K562 (cell line): ENCODE measurements at regions not wholly inside any gene's neighbourhood (a gene's known extent, or its start where the extent isn't known, plus 50 kb on each side); places are given as distances from the start of the nearest gene placed in this dataset.

Experiments used
- EZH2 ChIP-seq: IDR thresholded peaks from 2 replicates; pipeline ENCODE4 v1.6.1; 2012; ENCODE audit warnings: low read depth, mild to moderate bottlenecking, inconsistent platforms, low read length, borderline replicate concordance
- IRF9 ChIP-seq: fragments of 450-650 bp; IDR thresholded peaks from 2 replicates; pipeline ENCODE4 v1.6.1; 2016; ENCODE audit warnings: missing biosample characterization, missing genetic modification characterization
- KLF13 ChIP-seq: fragments of 450-650 bp; IDR thresholded peaks from 2 replicates; pipeline ENCODE4 v1.6.1; 2016; ENCODE audit warnings: missing genetic modification characterization, low read depth, mild to moderate bottlenecking, missing compliant biosample characterization, moderate library complexity, borderline replicate concordance
- PTBP1 ChIP-seq: fragments of 200-400 bp; formaldehyde crosslinking; IDR thresholded peaks from 2 replicates; pipeline ENCODE4 v1.6.1; 2017; ENCODE audit warnings: low read depth, low read length
- SMARCE1 ChIP-seq: fragments of 450-650 bp; IDR thresholded peaks from 2 replicates; pipeline ENCODE4 v1.7.1; 2016; ENCODE audit warnings: mild to moderate bottlenecking
- TAF15 ChIP-seq: fragments of 200-400 bp; formaldehyde crosslinking; IDR thresholded peaks from 2 replicates; pipeline ENCODE4 v1.6.1; 2017; ENCODE audit warnings: mild to moderate bottlenecking, low read depth, low read length, moderate library complexity
- TARDBP ChIP-seq: fragments of 450-650 bp; IDR thresholded peaks from 2 replicates; pipeline ENCODE4 v1.6.1; 2016
- ZBTB7A ChIP-seq: IDR thresholded peaks from 2 replicates; pipeline ENCODE4 v1.6.1; 2011; ENCODE audit warnings: low read depth, mild to moderate bottlenecking, low read length, moderate library complexity, borderline replicate concordance; ENCODE audit not compliant: control insufficient read depth
- ZNF12 ChIP-seq: sonication (generic); formaldehyde crosslinking; IDR thresholded peaks from 2 replicates; pipeline ENCODE4 v1.4.0; 2020; ENCODE audit warnings: mild to moderate bottlenecking, missing genetic modification reagents
- ZNF274 ChIP-seq: IDR thresholded peaks from 2 replicates; pipeline ENCODE4 v1.6.1; 2011; ENCODE audit warnings: low read depth, mild to moderate bottlenecking, low read length, moderate library complexity, borderline replicate concordance
- TF ChIP-seq, protein P1 (sequence below), 3 experiments: fragments of 200-800 bp in 1 of 3; fragments of 250-450 bp in 1 of 3; fragments of 450-650 bp in 1 of 3; sonication (Bioruptor Pico) in 1 of 3; sonication (Bioruptor generic) in 1 of 3; formaldehyde crosslinking in 1 of 3; IDR thresholded peaks; 2 replicates each; pipeline versions ENCODE4 v1.6.1 to v1.8.0; 2016 to 2022; ENCODE audit warnings: mild to moderate bottlenecking in 2 of 3, missing genetic modification characterization in 2 of 3, missing compliant biosample characterization in 1 of 3, moderate library complexity in 1 of 3
- TF ChIP-seq, protein P2 (sequence below), 2 experiments: fragments of 450-650 bp; formaldehyde crosslinking in 1 of 2; IDR thresholded peaks; 2 replicates each; pipeline versions ENCODE4 v1.4.0 to v1.6.1; 2014 to 2020; ENCODE audit warnings: mild to moderate bottlenecking in 2 of 2, borderline replicate concordance in 1 of 2, low read depth in 1 of 2

GRCh38 chr11:37632748-37633147 lies 1034.7 kb upstream of the RAG2 start:
- no peak for TF ChIP-seq ZNF12
- no peak for TF ChIP-seq ZNF274
- no peak for TF ChIP-seq TAF15
- TF ChIP-seq ZBTB7A: no peak
- TF ChIP-seq TARDBP: no peak
- TF ChIP-seq KLF13 (tag): no peak
- no peak for TF ChIP-seq SMARCE1
- no peak for TF ChIP-seq IRF9
- TF ChIP-seq, protein P1, sequence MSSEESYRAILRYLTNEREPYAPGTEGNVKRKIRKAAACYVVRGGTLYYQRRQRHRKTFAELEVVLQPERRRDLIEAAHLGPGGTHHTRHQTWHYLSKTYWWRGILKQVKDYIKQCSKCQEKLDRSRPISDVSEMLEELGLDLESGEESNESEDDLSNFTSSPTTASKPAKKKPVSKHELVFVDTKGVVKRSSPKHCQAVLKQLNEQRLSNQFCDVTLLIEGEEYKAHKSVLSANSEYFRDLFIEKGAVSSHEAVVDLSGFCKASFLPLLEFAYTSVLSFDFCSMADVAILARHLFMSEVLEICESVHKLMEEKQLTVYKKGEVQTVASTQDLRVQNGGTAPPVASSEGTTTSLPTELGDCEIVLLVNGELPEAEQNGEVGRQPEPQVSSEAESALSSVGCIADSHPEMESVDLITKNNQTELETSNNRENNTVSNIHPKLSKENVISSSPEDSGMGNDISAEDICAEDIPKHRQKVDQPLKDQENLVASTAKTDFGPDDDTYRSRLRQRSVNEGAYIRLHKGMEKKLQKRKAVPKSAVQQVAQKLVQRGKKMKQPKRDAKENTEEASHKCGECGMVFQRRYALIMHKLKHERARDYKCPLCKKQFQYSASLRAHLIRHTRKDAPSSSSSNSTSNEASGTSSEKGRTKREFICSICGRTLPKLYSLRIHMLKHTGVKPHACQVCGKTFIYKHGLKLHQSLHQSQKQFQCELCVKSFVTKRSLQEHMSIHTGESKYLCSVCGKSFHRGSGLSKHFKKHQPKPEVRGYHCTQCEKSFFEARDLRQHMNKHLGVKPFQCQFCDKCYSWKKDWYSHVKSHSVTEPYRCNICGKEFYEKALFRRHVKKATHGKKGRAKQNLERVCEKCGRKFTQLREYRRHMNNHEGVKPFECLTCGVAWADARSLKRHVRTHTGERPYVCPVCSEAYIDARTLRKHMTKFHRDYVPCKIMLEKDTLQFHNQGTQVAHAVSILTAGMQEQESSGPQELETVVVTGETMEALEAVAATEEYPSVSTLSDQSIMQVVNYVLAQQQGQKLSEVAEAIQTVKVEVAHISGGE (CRISPR knock-in tag; IDR thresholded peaks at IDR 0.05): no peak
- TF ChIP-seq EZH2: no peak
- TF ChIP-seq, protein P2, sequence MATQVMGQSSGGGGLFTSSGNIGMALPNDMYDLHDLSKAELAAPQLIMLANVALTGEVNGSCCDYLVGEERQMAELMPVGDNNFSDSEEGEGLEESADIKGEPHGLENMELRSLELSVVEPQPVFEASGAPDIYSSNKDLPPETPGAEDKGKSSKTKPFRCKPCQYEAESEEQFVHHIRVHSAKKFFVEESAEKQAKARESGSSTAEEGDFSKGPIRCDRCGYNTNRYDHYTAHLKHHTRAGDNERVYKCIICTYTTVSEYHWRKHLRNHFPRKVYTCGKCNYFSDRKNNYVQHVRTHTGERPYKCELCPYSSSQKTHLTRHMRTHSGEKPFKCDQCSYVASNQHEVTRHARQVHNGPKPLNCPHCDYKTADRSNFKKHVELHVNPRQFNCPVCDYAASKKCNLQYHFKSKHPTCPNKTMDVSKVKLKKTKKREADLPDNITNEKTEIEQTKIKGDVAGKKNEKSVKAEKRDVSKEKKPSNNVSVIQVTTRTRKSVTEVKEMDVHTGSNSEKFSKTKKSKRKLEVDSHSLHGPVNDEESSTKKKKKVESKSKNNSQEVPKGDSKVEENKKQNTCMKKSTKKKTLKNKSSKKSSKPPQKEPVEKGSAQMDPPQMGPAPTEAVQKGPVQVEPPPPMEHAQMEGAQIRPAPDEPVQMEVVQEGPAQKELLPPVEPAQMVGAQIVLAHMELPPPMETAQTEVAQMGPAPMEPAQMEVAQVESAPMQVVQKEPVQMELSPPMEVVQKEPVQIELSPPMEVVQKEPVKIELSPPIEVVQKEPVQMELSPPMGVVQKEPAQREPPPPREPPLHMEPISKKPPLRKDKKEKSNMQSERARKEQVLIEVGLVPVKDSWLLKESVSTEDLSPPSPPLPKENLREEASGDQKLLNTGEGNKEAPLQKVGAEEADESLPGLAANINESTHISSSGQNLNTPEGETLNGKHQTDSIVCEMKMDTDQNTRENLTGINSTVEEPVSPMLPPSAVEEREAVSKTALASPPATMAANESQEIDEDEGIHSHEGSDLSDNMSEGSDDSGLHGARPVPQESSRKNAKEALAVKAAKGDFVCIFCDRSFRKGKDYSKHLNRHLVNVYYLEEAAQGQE (IDR thresholded peaks at IDR 0.05; ENCODE audit: borderline replicate concordance): no peak
- TF ChIP-seq, protein P2 (CRISPR knock-in tag; IDR thresholded peaks at IDR 0.05; ENCODE audit: low read depth): no peak
- TF ChIP-seq PTBP1: no peak
